Gastrocnemius medialis (tissue), 4 donors: ENCODE measurements at regions not wholly inside any gene's neighbourhood (a gene's known extent, or its start where the extent isn't known, plus 50 kb on each side); places are given as distances from the start of the nearest gene placed in this dataset.

Experiments
- CTCF ChIP-seq, 5 experiments: fragments of 450-650 bp in 3 of 5; fragments of 200-600 bp in 2 of 5; sonication (generic) in 2 of 5; IDR thresholded peaks in 4 of 5; conservative IDR thresholded peaks in 1 of 5; 1 replicate in 4 of 5; 2 replicates in 1 of 5; pipeline ENCODE4 v1.5.1; 2016 to 2019; ENCODE audit warnings: antibody characterized with exemption in 5 of 5, mild to moderate bottlenecking in 3 of 5, moderate library complexity in 3 of 5
- POLR2A ChIP-seq, 2 donors: fragments of 450-650 bp; IDR thresholded peaks; one replicate each; pipeline ENCODE4 v1.6.1; 2017; ENCODE audit warnings: antibody characterized with exemption in 2 of 2, mild to moderate bottlenecking in 2 of 2, moderate library complexity in 2 of 2

- no peak for TF ChIP-seq CTCF (IDR thresholded peaks at IDR 0.05 in 4 of 5, conservative IDR thresholded peaks at IDR 0.05 in 1 of 5)
- no peak for TF ChIP-seq POLR2A (IDR thresholded peaks at IDR 0.05)
Observed at GRCh38 chr10:31139497-31139896, 107.8 kb upstream of the ZNF438 start.
